ENCODE measurements at regions not wholly inside any gene's neighbourhood (a gene's known extent, or its start where the extent isn't known, plus 50 kb on each side); places are given as distances from the start of the nearest gene placed in this dataset.

DNA sequence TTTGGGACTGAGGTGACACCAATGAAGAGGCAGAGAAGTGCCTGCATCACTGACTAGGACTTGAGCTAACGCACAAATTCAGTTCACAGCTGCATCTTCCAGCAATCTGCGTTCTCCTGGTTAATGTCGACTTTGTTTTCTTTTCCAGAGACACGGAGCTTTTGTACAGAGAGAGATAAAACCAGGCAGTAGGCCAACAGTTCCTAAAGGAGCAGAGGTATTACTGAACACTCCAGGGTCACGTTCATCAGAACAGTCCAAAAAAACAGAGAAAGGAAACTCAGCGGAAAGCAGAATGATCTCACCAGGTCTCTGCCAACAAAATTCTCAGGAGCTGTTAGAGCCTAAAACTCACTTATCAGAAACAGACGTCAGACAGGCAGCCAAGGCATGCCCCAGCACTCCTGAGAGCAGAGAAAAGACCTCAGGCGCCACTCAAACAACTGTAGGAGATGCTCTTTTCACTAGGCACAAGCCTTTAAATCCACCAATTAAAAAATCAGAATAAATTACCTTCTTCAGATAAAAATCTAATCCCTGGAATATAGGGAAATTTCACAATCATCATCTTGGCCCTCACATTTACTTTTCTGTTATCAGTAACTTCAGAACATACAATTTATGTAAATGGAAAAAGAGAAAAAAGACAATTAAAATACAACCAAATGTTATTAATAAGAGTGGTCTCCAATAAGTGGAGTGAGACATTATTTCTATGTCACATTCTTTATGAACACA, 95.9 kb upstream of the SPTBN1 start:
- Histone ChIP-seq H3K4me3 (ENCODE audit: low read length) (no peak overlapping the region), H3K27ac (ENCODE audit: low read length) (peak overlapping the region; percentile 80), H3K9me3 (ENCODE audit: control insufficient read depth, low read length) (no peaks in the 10 kb centered on the region), H3K4me1 (ENCODE audit: control insufficient read depth, insufficient read depth, low read length) (peaks cover 2% of the 10 kb centered on the region), H3K27me3 (ENCODE audit: control insufficient read depth, insufficient read depth) (no peaks in the 10 kb centered on the region)
- peak; percentile 50 to 81 (median 80) for DNase-seq
- 14% methylated on average over 8 of the region's 8 CpGs for WGBS
- intact Hi-C loops (cut with DNase I): no loop called here
- ATAC-seq: peak; percentile 96 to 99

DNA sequence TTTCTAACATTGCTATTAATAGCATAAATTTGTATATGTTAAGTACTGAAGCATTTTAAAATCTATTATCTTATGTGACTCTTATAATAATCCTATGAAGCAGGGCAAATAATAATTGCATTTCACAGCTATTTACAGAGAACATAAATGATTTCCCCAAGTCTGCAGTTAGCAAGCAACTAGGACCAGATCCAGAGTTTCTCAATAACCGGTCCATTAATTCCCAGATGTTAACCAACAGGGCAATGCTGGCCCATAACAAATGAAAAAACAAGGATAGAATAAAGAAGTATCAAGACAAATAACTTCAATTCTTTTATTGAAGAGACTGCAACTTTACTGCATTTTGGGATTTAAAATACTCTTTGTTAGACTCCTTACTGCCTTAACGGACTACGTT, 91.7 kb upstream of the SPTBN1 start:
- H3K9me3 ChIP-seq (ENCODE audit: control insufficient read depth, low read length): peaks cover 3% of the 10 kb centered on the region
- 84% methylated on average over 3 of the region's 3 CpGs for WGBS
- no peaks in the 10 kb centered on the region for H3K4me1 ChIP-seq (ENCODE audit: control insufficient read depth, insufficient read depth, low read length)
- H3K27ac ChIP-seq (ENCODE audit: low read length): no peak overlapping the region
- DNase-seq: no peak
- no peaks in the 10 kb centered on the region for H3K27me3 ChIP-seq (ENCODE audit: control insufficient read depth, insufficient read depth)
- no peak for ATAC-seq
- H3K4me3 ChIP-seq (ENCODE audit: low read length): no peak overlapping the region
- intact Hi-C loops (cut with DNase I): no loop called here

DNA sequence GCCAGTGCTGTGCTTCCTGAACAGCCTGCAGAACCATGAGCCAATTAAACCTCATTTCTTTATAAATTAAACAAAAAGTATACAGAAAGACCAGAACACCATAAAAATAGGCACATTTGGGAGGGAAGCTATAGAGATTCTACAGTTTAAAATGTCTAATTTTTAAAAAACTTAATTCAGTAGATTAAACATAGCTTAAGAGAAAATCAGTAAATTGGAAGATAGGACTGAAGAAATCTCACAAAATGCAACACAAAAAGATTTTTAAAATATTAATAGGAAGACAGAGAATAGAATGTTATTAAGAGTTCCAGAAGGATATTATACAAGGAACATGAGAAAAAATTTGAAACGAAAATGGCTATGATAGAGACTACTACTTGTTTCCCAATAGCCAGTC, 90.5 kb upstream of the SPTBN1 start:
- ATAC-seq (no peak), DNase-seq (no peak)
- Histone ChIP-seq H3K9me3 (ENCODE audit: control insufficient read depth, low read length) (peaks cover 3% of the 10 kb centered on the region), H3K27ac (ENCODE audit: low read length) (no peak overlapping the region), H3K4me1 (ENCODE audit: control insufficient read depth, insufficient read depth, low read length) (peaks cover 2% of the 10 kb centered on the region), H3K27me3 (ENCODE audit: control insufficient read depth, insufficient read depth) (no peaks in the 10 kb centered on the region), H3K4me3 (ENCODE audit: low read length) (no peak overlapping the region)
- intact Hi-C loops (cut with DNase I): no loop called here
- 100% methylated on average over 1 of the region's 1 CpG for WGBS

DNA sequence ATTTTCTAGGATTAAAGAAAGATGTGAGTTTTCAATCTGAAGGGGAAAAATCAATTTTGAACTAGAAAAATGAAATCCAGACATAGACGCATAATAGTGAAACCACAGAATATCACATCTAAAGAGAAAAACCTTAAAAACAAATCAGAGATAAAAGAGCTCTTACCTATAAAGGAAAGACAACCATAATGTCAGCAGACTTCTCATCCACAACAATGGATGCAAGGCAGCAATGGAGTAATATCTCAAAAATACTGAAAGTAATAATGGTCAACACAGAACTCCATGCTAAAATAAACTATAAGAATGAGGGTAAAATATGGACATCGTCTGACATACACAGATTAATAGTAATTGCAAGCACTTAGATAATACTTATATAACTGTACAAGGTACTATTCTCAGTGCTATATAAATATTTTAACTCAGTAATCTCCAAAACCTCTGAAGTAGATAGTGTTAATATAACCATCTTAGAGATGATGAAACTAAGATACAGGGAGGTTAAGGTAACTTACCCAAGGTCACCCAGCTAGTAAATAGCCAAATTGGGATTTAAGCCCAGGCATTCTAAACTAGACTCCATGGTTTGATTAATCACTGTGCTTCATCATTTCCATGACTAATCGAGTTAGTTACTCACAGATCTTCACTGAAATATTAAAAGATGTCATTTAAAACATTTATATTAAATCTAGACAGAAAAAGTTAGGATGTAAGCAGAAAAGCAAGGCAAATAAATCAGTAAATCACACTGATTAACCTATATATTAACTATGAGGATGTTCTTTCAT, 89.4 kb upstream of the SPTBN1 start:
- ATAC-seq (no peak), DNase-seq (no peak)
- Histone ChIP-seq H3K27me3 (ENCODE audit: control insufficient read depth, insufficient read depth) (no peaks in the 10 kb centered on the region), H3K4me1 (ENCODE audit: control insufficient read depth, insufficient read depth, low read length) (peaks cover 9% of the 10 kb centered on the region), H3K27ac (ENCODE audit: low read length) (no peak overlapping the region), H3K4me3 (ENCODE audit: low read length) (no peak overlapping the region), H3K9me3 (ENCODE audit: control insufficient read depth, low read length) (peaks cover 3% of the 10 kb centered on the region)
- 88% methylated on average over 3 of the region's 3 CpGs for WGBS
- intact Hi-C loops (cut with DNase I): no loop called here

DNA sequence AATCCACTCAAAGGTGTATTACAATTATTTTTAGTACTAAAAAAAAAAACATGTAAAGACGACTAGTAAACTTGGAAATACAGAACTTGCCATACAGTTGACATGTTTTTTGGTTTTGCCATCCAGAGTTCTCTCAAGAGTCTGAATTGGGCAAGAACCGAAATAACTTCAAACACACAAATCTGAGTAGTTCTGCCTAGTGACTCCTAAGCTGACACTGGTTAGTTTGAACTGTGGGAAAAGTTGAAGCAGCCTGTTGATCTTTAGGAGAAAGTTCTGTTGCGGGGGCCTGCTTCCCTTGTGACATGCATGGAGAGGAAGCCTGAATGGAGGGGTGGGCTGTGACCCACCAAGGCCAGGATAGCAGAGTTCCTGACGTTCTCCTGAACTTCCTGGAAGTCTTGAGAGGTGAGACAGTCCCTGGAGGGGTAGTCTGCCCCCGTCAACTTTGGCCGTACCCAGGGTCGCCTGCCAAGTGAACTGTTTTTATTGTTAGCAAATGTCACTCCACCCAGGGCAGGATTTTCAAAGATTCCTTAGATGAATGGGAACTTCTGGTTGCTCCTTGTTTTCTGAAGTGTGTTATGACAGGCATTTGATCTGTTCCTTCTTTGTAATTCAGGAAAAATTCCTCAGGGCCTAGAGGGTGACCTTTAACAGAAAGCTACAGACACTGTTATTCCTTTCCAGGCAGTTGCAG, 85.6 kb upstream of the SPTBN1 start:
- ATAC-seq (peak; percentile 80 to 93), DNase-seq (peak; percentile 72 to 81 (median 74))
- Histone ChIP-seq H3K9me3 (ENCODE audit: control insufficient read depth, low read length) (peaks cover 3% of the 10 kb centered on the region), H3K4me1 (ENCODE audit: control insufficient read depth, insufficient read depth, low read length) (peaks cover 20% of the 10 kb centered on the region), H3K27ac (ENCODE audit: low read length) (peak overlapping the region; percentile 84), H3K27me3 (ENCODE audit: control insufficient read depth, insufficient read depth) (no peaks in the 10 kb centered on the region), H3K4me3 (ENCODE audit: low read length) (no peak overlapping the region)
- 39% methylated on average over 7 of the region's 7 CpGs for WGBS
- intact Hi-C loops (cut with DNase I): no loop called here

DNA sequence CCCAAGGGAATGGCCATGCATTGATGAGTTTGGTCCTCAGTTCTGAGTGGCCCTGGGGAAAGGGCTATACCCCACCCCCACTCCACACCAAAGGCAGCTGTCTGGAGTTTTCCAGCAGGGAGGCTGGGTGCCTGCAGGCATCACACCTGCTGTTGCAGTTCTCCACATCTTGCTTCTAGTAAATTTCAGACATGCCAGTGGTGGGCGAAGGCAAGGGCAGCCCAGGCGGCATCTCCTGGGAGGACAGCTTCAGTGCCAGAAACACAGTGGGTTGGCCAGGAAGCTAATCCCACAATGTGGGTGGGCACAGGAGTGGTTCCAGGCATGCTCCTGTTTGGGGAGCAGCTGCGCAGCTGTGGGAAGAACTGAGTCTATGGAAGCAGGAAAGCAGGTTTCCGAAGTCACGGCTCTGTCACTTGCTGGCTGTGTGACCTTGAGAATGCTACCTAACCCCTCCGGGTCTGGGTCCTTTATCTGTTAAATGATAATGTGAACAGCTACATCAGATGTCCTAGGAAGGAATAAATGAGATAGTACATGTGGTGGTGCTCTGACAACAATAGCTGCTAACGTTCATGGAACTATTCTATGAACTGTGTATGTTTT, 84.6 kb upstream of the SPTBN1 start:
- 73% methylated on average over 7 of the region's 7 CpGs for WGBS
- DNase-seq: peak in 1 of 3 donors; percentile 42
- Histone ChIP-seq H3K9me3 (ENCODE audit: control insufficient read depth, low read length) (peaks cover 3% of the 10 kb centered on the region), H3K27ac (ENCODE audit: low read length) (peak overlapping the region; percentile 84), H3K4me1 (ENCODE audit: control insufficient read depth, insufficient read depth, low read length) (peaks cover 20% of the 10 kb centered on the region), H3K4me3 (ENCODE audit: low read length) (no peak overlapping the region), H3K27me3 (ENCODE audit: control insufficient read depth, insufficient read depth) (no peaks in the 10 kb centered on the region)
- ATAC-seq: peak; percentile 8 to 14
- intact Hi-C loops (cut with DNase I): no loop called here

DNA sequence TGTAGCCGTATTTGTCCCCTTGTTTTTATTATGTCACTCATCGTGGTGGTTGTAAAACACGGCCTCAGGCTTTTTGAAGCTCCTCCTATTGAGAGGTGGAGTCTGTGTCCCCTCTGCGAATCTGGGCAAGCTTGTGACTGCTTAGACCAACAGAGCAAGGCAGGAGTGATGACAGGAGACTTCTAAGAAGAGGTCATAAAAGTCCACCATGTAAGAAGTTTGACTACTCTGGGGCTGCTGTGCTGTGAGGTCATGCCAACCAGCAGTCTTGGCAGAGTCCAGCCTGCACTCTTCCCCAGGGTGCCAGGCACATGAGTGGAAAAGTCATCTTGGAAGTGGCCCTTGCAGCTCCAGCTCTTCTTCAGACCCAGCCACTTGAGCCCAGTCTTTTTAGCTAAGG, 83.8 kb upstream of the SPTBN1 start:
- intact Hi-C loops (cut with DNase I): no loop called here
- WGBS: 56% methylated on average over 4 of the region's 4 CpGs
- H3K4me3 ChIP-seq (ENCODE audit: low read length): no peak overlapping the region
- peaks cover 20% of the 10 kb centered on the region for H3K4me1 ChIP-seq (ENCODE audit: control insufficient read depth, insufficient read depth, low read length)
- H3K27ac ChIP-seq (ENCODE audit: low read length): peak overlapping the region; percentile 43
- no peaks in the 10 kb centered on the region for H3K27me3 ChIP-seq (ENCODE audit: control insufficient read depth, insufficient read depth)
- H3K9me3 ChIP-seq (ENCODE audit: control insufficient read depth, low read length): peaks cover 3% of the 10 kb centered on the region
- peak; percentile 3 to 25 for ATAC-seq
- no peak for DNase-seq

DNA sequence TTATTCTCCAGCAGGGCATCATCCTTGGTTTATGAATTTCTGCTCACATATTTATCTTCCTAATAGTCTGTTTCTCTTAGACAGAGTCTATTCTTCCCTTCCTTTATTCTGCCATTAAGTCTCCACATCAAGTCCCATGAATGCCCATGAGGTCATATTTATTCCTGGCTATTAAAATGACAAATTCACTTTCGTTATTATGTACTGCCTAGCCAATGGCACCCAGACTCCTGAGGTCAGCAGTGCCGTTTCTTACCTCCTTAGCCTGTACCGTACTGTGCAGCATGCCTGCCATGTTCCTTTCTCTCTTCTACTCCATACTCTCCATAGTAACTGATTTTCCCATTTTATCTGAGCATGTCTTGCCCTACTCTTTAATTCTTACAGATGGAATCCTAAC, 82.3 kb upstream of the SPTBN1 start:
- Histone ChIP-seq H3K9me3 (ENCODE audit: control insufficient read depth, low read length) (no peaks in the 10 kb centered on the region), H3K27me3 (ENCODE audit: control insufficient read depth, insufficient read depth) (no peaks in the 10 kb centered on the region), H3K4me1 (ENCODE audit: control insufficient read depth, insufficient read depth, low read length) (peaks cover 20% of the 10 kb centered on the region), H3K27ac (ENCODE audit: low read length) (no peak overlapping the region), H3K4me3 (ENCODE audit: low read length) (no peak overlapping the region)
- ATAC-seq (no peak), DNase-seq (no peak)
- intact Hi-C loops (cut with DNase I): no loop called here
- 73% methylated on average over 3 of the region's 3 CpGs for WGBS

DNA sequence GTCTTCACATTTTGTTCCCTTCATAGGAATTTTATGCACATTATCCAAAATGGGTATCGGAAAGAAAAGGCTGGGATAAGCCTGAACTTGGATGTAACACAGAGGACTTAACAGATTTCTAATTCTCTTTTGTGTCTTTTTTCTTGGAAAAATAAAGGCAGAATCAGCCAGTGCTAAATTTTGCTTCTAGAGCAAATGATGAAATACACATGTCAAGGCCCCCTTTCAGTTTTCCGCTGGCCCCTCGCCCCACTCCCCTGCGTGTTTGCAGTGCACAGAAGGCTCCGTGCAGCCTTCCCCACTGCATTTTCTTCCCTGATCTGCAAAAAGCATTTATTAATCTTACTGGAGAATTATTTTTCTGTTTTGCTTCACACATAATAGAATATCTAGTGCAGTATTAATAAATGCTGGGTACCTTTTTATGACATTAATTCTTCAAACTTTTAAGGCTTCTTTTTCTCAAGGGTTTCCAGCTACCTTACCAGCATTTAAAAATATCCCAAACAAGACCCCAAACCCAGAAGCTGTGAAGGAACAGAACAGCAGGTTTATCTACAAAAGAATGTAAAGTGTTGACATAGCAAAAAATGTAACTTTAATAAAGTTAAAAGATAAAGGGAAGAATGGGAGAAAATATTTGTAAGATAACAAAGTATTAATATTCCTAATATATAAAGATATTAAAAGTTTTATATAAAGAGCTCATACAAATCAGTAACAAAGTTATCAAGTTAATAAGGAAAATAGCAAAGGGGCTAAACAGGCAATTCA, 81.3 kb upstream of the SPTBN1 start:
- no peak overlapping the region for H3K27ac ChIP-seq (ENCODE audit: low read length)
- intact Hi-C loops (cut with DNase I): no loop called here

DNA sequence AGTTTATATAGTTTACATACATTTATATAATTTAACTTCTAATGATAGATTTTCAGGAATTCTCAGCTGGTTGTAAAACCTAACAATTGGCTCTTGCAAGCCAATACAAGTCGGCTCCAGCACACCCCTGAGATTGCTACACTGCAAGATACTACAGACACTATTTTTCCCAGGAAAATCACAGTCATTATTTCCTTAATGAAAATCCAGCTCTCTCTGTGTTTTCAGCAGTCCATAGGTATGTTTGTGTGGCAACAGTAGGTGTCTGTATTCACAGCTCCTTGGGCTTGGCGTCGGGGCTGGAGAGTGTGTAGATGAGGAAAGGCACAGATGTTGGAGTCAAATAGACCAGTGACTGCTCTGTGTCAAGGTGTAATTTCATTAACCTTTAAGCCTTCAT, 78.7 kb upstream of the SPTBN1 start:
- intact Hi-C loops (cut with DNase I): no loop called here
- 86% methylated on average over 3 of the region's 3 CpGs for WGBS
- no peak for DNase-seq
- Histone ChIP-seq H3K4me3 (ENCODE audit: low read length) (no peak overlapping the region), H3K4me1 (ENCODE audit: control insufficient read depth, insufficient read depth, low read length) (peaks cover 6% of the 10 kb centered on the region), H3K9me3 (ENCODE audit: control insufficient read depth, low read length) (no peaks in the 10 kb centered on the region), H3K27ac (ENCODE audit: low read length) (no peak overlapping the region), H3K27me3 (ENCODE audit: control insufficient read depth, insufficient read depth) (no peaks in the 10 kb centered on the region)
- ATAC-seq: no peak

More for the DNA sequence above, 81.3 kb upstream of the SPTBN1 start:
- Histone ChIP-seq H3K4me1 (ENCODE audit: control insufficient read depth, insufficient read depth, low read length) (peaks cover 20% of the 10 kb centered on the region), H3K27me3 (ENCODE audit: control insufficient read depth, insufficient read depth) (no peaks in the 10 kb centered on the region), H3K4me3 (ENCODE audit: low read length) (no peak overlapping the region), H3K9me3 (ENCODE audit: control insufficient read depth, low read length) (no peaks in the 10 kb centered on the region)
- 62% methylated on average over 5 of the region's 5 CpGs for WGBS
- no peak for ATAC-seq
- no peak for DNase-seq
